ENCODE measurements at regions not wholly inside any gene's neighbourhood (a gene's known extent, or its start where the extent isn't known, plus 50 kb on each side); places are given as distances from the start of the nearest gene placed in this dataset.

GRCh38 chr13:73962284-73962683, 171.9 kb downstream of the KLF12 start:
- Histone ChIP-seq H3K4me1 (no peaks in the 10 kb centered on the region), H3K9me3 (no peaks in the 10 kb centered on the region), H3K36me3 (ENCODE audit: control insufficient read depth, insufficient read depth, low read length) (no peaks in the 10 kb centered on the region), H3K27me3 (replicated peaks; ENCODE audit: control insufficient read depth, insufficient read depth, low read length) (no peaks in the 10 kb centered on the region), H3K4me3 (ENCODE audit: low read depth, low read length) (no peak overlapping the region)
- POLR2A ChIA-PET = no interaction called here
- Mint-ChIP-seq H3K9me3 (ENCODE audit: unreplicated experiment) (no peaks in the 10 kb centered on the region), H3K4me3 (ENCODE audit: unreplicated experiment) (no peak overlapping the region), H3K27me3 (ENCODE audit: insufficient read depth, unreplicated experiment) (no peaks in the 10 kb centered on the region), H3K4me1 (ENCODE audit: low read depth, unreplicated experiment) (peaks cover 11% of the 10 kb centered on the region), H3K36me3 (ENCODE audit: insufficient read depth, unreplicated experiment) (no peaks in the 10 kb centered on the region), H3K27ac (ENCODE audit: unreplicated experiment) (no peak overlapping the region)
- BruUV-seq (replicated peaks) = no TSS peak
- peak in 1 of 2 experiments; percentile 25 for DNase-seq
- intact Hi-C loops (cut with micrococcal nuclease; ENCODE audit: unreplicated experiment) = loop anchor here (1.0 kb wide), 2 partner anchors 15 to 27 kb away; no protein-coding TSS in a partner anchor
- CTCF ChIA-PET = no interaction called here
- no peak for TF ChIP-seq CTCF (IDR thresholded peaks at IDR 0.05; ENCODE audit: insufficient read depth in 1 of 2, low read depth in 1 of 2, low read length in 1 of 2, severe bottlenecking in 1 of 2, unreplicated experiment in 1 of 2)

- intact Hi-C loops (cut with micrococcal nuclease; ENCODE audit: unreplicated experiment) = no loop called here
- Histone ChIP-seq H3K4me1 (no peaks in the 10 kb centered on the region), H3K9me3 (no peaks in the 10 kb centered on the region), H3K36me3 (ENCODE audit: control insufficient read depth, insufficient read depth, low read length) (no peaks in the 10 kb centered on the region), H3K27me3 (replicated peaks; ENCODE audit: control insufficient read depth, insufficient read depth, low read length) (no peaks in the 10 kb centered on the region), H3K4me3 (ENCODE audit: low read depth, low read length) (no peak overlapping the region)
- H3K9me3 Mint-ChIP-seq (ENCODE audit: unreplicated experiment) = no peaks in the 10 kb centered on the region
- ChIA-PET CTCF (no interaction called here), POLR2A (no interaction called here)
- no TSS peak for BruUV-seq (replicated peaks)
- TF ChIP-seq CTCF (IDR thresholded peaks at IDR 0.05; ENCODE audit: insufficient read depth in 1 of 2, low read depth in 1 of 2, low read length in 1 of 2, severe bottlenecking in 1 of 2, unreplicated experiment in 1 of 2) = no peak
- no peaks in the 10 kb centered on the region for H3K27me3 Mint-ChIP-seq (ENCODE audit: insufficient read depth, unreplicated experiment)
- no peak for DNase-seq
- no peak overlapping the region for H3K27ac Mint-ChIP-seq (ENCODE audit: unreplicated experiment)
- no peaks in the 10 kb centered on the region for H3K36me3 Mint-ChIP-seq (ENCODE audit: insufficient read depth, unreplicated experiment)
- H3K4me1 Mint-ChIP-seq (ENCODE audit: low read depth, unreplicated experiment) = peaks cover 11% of the 10 kb centered on the region
- H3K4me3 Mint-ChIP-seq (ENCODE audit: unreplicated experiment) = no peak overlapping the region
Observed at GRCh38 chr13:73961181-73961580, 173.0 kb downstream of the KLF12 start.

DNA sequence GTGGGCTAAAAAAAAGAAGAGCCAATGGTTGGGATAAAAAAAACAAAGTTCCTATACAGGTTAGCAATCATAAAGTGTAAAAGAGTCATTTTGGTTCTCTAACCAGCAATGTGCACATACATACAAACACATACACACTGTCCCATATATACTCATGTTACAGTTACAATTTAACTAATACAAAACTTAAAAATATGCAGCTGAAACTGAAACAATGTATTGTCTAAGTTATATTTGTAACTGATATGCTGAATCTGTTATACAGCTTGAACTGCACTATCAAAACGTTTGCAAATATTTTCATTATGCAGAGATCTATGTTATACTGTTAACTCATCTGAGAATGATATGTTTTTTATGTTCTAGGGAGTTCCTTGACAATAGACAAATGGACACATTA, 173.7 kb downstream of the KLF12 start:
- peaks cover 11% of the 10 kb centered on the region for H3K4me1 Mint-ChIP-seq (ENCODE audit: low read depth, unreplicated experiment)
- no peaks in the 10 kb centered on the region for H3K9me3 ChIP-seq

More for the DNA sequence above, 173.7 kb downstream of the KLF12 start:
- H3K27ac Mint-ChIP-seq (ENCODE audit: unreplicated experiment) = no peak overlapping the region
- TF ChIP-seq CTCF (IDR thresholded peaks at IDR 0.05; ENCODE audit: insufficient read depth in 1 of 2, low read depth in 1 of 2, low read length in 1 of 2, severe bottlenecking in 1 of 2, unreplicated experiment in 1 of 2) = no peak
- H3K4me3 ChIP-seq (ENCODE audit: low read depth, low read length) = no peak overlapping the region
- CTCF ChIA-PET = no interaction called here
- no peak for DNase-seq
- H3K9me3 Mint-ChIP-seq (ENCODE audit: unreplicated experiment) = no peaks in the 10 kb centered on the region
- no peak overlapping the region for H3K4me3 Mint-ChIP-seq (ENCODE audit: unreplicated experiment)
- POLR2A ChIA-PET = no interaction called here
- no peaks in the 10 kb centered on the region for H3K4me1 ChIP-seq
- H3K27me3 ChIP-seq (replicated peaks; ENCODE audit: control insufficient read depth, insufficient read depth, low read length) = no peaks in the 10 kb centered on the region
- no TSS peak for BruUV-seq (replicated peaks)
- intact Hi-C loops (cut with micrococcal nuclease; ENCODE audit: unreplicated experiment) = no loop called here
- H3K36me3 ChIP-seq (ENCODE audit: control insufficient read depth, insufficient read depth, low read length) = no peaks in the 10 kb centered on the region
- H3K36me3 Mint-ChIP-seq (ENCODE audit: insufficient read depth, unreplicated experiment) = no peaks in the 10 kb centered on the region
- no peaks in the 10 kb centered on the region for H3K27me3 Mint-ChIP-seq (ENCODE audit: insufficient read depth, unreplicated experiment)

Data from Caco-2 (cell line).